GM12892 (cell line): ENCODE measurements at regions not wholly inside any gene's neighbourhood (a gene's known extent, or its start where the extent isn't known, plus 50 kb on each side); places are given as distances from the start of the nearest gene placed in this dataset.

Experiments
- DNase-seq: peaks from one replicate; pipeline ENCODE4 v3.0.0; 2011; ENCODE audit not compliant: insufficient read length
- FAIRE-seq: peaks from 2 replicates; lab custom pipeline; 2011; peaks lifted over from hg19 to GRCh38; lab: Jason Lieb, UNC
- POLR2A ChIP-seq: IDR thresholded peaks from 2 replicates; pipeline ENCODE4 v1.6.1; 2011; ENCODE audit warnings: low read depth, low read length, control low read depth
- POLR2AphosphoS5 ChIP-seq: IDR thresholded peaks from 2 replicates; pipeline ENCODE4 v1.6.1; 2011; ENCODE audit warnings: low read depth, low read length, control low read depth
- TAF1 ChIP-seq: IDR thresholded peaks from 2 replicates; pipeline ENCODE4 v1.6.1; 2011; ENCODE audit warnings: low read depth, mild to moderate bottlenecking, control low read depth, low read length, borderline replicate concordance

GRCh38 chr14:100409651-100410050, 86.5 kb downstream of the SLC25A47 start:
- FAIRE-seq (no peak), DNase-seq (no peak)
- no peak for TF ChIP-seq POLR2A
- no peak for TF ChIP-seq TAF1
- no peak for TF ChIP-seq POLR2AphosphoS5

GRCh38 chr14:100410056-100410565, 87.0 kb downstream of the SLC25A47 start:
- DNase-seq (no peak), FAIRE-seq (no peak)
- TF ChIP-seq TAF1 (no peak), POLR2A (no peak), POLR2AphosphoS5 (no peak)

- DNase-seq (no peak), FAIRE-seq (no peak)
- no peak for TF ChIP-seq TAF1
- no peak for TF ChIP-seq POLR2AphosphoS5
- no peak for TF ChIP-seq POLR2A
Observed at GRCh38 chr14:100413699-100414098, 90.6 kb downstream of the SLC25A47 start.

GRCh38 chr14:100415226-100415625, 92.1 kb downstream of the SLC25A47 start:
- FAIRE-seq = no peak
- DNase-seq = no peak
- TF ChIP-seq POLR2AphosphoS5 = no peak
- TF ChIP-seq TAF1 = no peak
- no peak for TF ChIP-seq POLR2A

- TF ChIP-seq TAF1 = no peak
- no peak for TF ChIP-seq POLR2AphosphoS5
- no peak for TF ChIP-seq POLR2A
- FAIRE-seq (no peak), DNase-seq (no peak)
Observed at GRCh38 chr14:100416081-100416680, 93.0 kb downstream of the SLC25A47 start.

GRCh38 chr14:100416921-100417860, 94.1 kb downstream of the SLC25A47 start:
- DNase-seq = no peak
- TF ChIP-seq TAF1 (no peak), POLR2A (no peak), POLR2AphosphoS5 (no peak)
- no peak for FAIRE-seq

- TF ChIP-seq TAF1 = no peak
- TF ChIP-seq POLR2A = no peak
- no peak for TF ChIP-seq POLR2AphosphoS5
- DNase-seq = no peak
- FAIRE-seq = no peak
Observed at GRCh38 chr14:100419856-100420255, 96.7 kb downstream of the SLC25A47 start.

- no peak for FAIRE-seq
- TF ChIP-seq POLR2A (no peak), POLR2AphosphoS5 (no peak)
Observed at GRCh38 chr14:100421756-100422470, 98.8 kb downstream of the SLC25A47 start.

GRCh38 chr14:100422556-100423316, 99.6 kb downstream of the SLC25A47 start:
- TF ChIP-seq POLR2AphosphoS5 (no peak), POLR2A (no peak), TAF1 (no peak)
- no peak for FAIRE-seq
- DNase-seq = no peak

More at GRCh38 chr14:100421756-100422470, 98.8 kb downstream of the SLC25A47 start:
- DNase-seq = no peak

GRCh38 chr14:100423317-100424010, 100.3 kb downstream of the SLC25A47 start:
- no peak for TF ChIP-seq TAF1
- TF ChIP-seq POLR2AphosphoS5 = no peak
- no peak for TF ChIP-seq POLR2A
- FAIRE-seq (no peak), DNase-seq (no peak)
